ENCODE measurements at regions not wholly inside any gene's neighbourhood (a gene's known extent, or its start where the extent isn't known, plus 50 kb on each side); places are given as distances from the start of the nearest gene placed in this dataset.

- no peak overlapping the region for H3K4me3 Mint-ChIP-seq
- Histone ChIP-seq H3K36me3 (ENCODE audit: insufficient read depth, low read length) (no peaks in the 10 kb centered on the region), H3K27ac (ENCODE audit: low read depth in 1 of 2, low read length in 2 of 2) (no peak overlapping the region), H3K4me1 (ENCODE audit: insufficient read depth, low read length) (no peaks in the 10 kb centered on the region), H3K9me3 (ENCODE audit: control insufficient read depth in 1 of 2, insufficient read depth in 1 of 2, low read length in 2 of 2) (peaks cover 0 to 3% of the 10 kb centered on the region in 2 experiments), H3K4me3 (ENCODE audit: low read length) (no peak overlapping the region), H3K27me3 (ENCODE audit: control insufficient read depth in 1 of 2, insufficient read depth in 2 of 2, low read length in 2 of 2) (no peaks in the 10 kb centered on the region)
- POLR2A ChIA-PET: no interaction called here
- no peak for ATAC-seq (ENCODE audit: poor library complexity)
- CTCF ChIA-PET: no interaction called here
- DNase-seq: no peak
- no peaks in the 10 kb centered on the region for H3K4me1 Mint-ChIP-seq (ENCODE audit: low read depth)
- peaks cover 3% of the 10 kb centered on the region for H3K9me3 Mint-ChIP-seq
- no peaks in the 10 kb centered on the region for H3K27me3 Mint-ChIP-seq
- no peak for TF ChIP-seq CTCF (IDR thresholded peaks at IDR 0.05)
- intact Hi-C loops (cut with DNase I, micrococcal nuclease): no loop called here
- no peaks in the 10 kb centered on the region for H3K36me3 Mint-ChIP-seq (ENCODE audit: low read depth)
- H3K27ac Mint-ChIP-seq: no peak overlapping the region
Measured at GRCh38 chr1:94769551-94769950, 50.6 kb upstream of the SLC44A3 start.

GRCh38 chr1:94768036-94768435 lies 52.1 kb upstream of the SLC44A3 start:
- no peaks in the 10 kb centered on the region for H3K4me1 Mint-ChIP-seq (ENCODE audit: low read depth)
- Histone ChIP-seq H3K4me1 (ENCODE audit: insufficient read depth, low read length) (no peaks in the 10 kb centered on the region), H3K4me3 (ENCODE audit: low read length) (no peak overlapping the region), H3K36me3 (ENCODE audit: insufficient read depth, low read length) (no peaks in the 10 kb centered on the region), H3K9me3 (ENCODE audit: control insufficient read depth in 1 of 2, insufficient read depth in 1 of 2, low read length in 2 of 2) (no peaks in the 10 kb centered on the region), H3K27ac (ENCODE audit: low read depth in 1 of 2, low read length in 2 of 2) (no peak overlapping the region), H3K27me3 (ENCODE audit: control insufficient read depth in 1 of 2, insufficient read depth in 2 of 2, low read length in 2 of 2) (no peaks in the 10 kb centered on the region)
- POLR2A ChIA-PET: no interaction called here
- CTCF ChIA-PET: interaction anchor here (0.6 kb wide), 1 partner anchor 11 kb away, joined by 3 read pairs; no protein-coding TSS in a partner anchor
- no peak for TF ChIP-seq CTCF (IDR thresholded peaks at IDR 0.05)
- H3K27me3 Mint-ChIP-seq: no peaks in the 10 kb centered on the region
- H3K4me3 Mint-ChIP-seq: no peak overlapping the region
- intact Hi-C loops (cut with DNase I, micrococcal nuclease): no loop called here
- peaks cover 3% of the 10 kb centered on the region for H3K9me3 Mint-ChIP-seq
- DNase-seq: peak in 2 of 14 experiments; percentile 40 to 50
- no peak overlapping the region for H3K27ac Mint-ChIP-seq
- ATAC-seq (ENCODE audit: poor library complexity): no peak
- no peaks in the 10 kb centered on the region for H3K36me3 Mint-ChIP-seq (ENCODE audit: low read depth)

- no peaks in the 10 kb centered on the region for H3K4me1 ChIP-seq (ENCODE audit: insufficient read depth, low read length)
- intact Hi-C loops (cut with DNase I, micrococcal nuclease): no loop called here
- DNase-seq (no peak), ATAC-seq (ENCODE audit: poor library complexity) (no peak)
- H3K27me3 Mint-ChIP-seq: no peaks in the 10 kb centered on the region
- H3K27ac ChIP-seq (ENCODE audit: low read depth in 1 of 2, low read length in 2 of 2): no peak overlapping the region
- ChIA-PET CTCF (no interaction called here), POLR2A (no interaction called here)
- H3K4me3 Mint-ChIP-seq: no peak overlapping the region
- TF ChIP-seq CTCF (IDR thresholded peaks at IDR 0.05): no peak
- no peaks in the 10 kb centered on the region for H3K4me1 Mint-ChIP-seq (ENCODE audit: low read depth)
- H3K27me3 ChIP-seq (ENCODE audit: control insufficient read depth in 1 of 2, insufficient read depth in 2 of 2, low read length in 2 of 2): no peaks in the 10 kb centered on the region
- peaks cover 6% of the 10 kb centered on the region for H3K9me3 Mint-ChIP-seq
- no peaks in the 10 kb centered on the region for H3K36me3 Mint-ChIP-seq (ENCODE audit: low read depth)
- H3K9me3 ChIP-seq (ENCODE audit: control insufficient read depth in 1 of 2, insufficient read depth in 1 of 2, low read length in 2 of 2): no peaks in the 10 kb centered on the region
- H3K4me3 ChIP-seq (ENCODE audit: low read length): no peak overlapping the region
- no peak overlapping the region for H3K27ac Mint-ChIP-seq
- no peaks in the 10 kb centered on the region for H3K36me3 ChIP-seq (ENCODE audit: insufficient read depth, low read length)
Measured at GRCh38 chr1:94765958-94766357, 54.2 kb upstream of the SLC44A3 start.

Data from CD4-positive, alpha-beta T cell (primary cell).